A549 (cell line): ENCODE measurements at regions not wholly inside any gene's neighbourhood (a gene's known extent, or its start where the extent isn't known, plus 50 kb on each side); places are given as distances from the start of the nearest gene placed in this dataset.

Experiments used
- ATAC-seq, 2 experiments: fragments of 200-7000 bp in 1 of 2; fragments of >200 bp in 1 of 2; cut with Nextera tagmentation in 1 of 2; cut with Tn5 transposase in 1 of 2; 3 replicates each; pipeline versions ENCODE4 v1.8.0 to v1.9.1; 2018 to 2020; ENCODE audit warnings: mild to moderate bottlenecking in 1 of 2, moderate library complexity in 1 of 2
- CTCF ChIA-PET: fragments of 300-600 bp; sonication (Branson Sonifier 250); formaldehyde crosslinking; extraction: SDS; loops from one replicate; lab custom pipeline; 2021; ENCODE audit warnings: antibody characterized with exemption, inconsistent platforms; lab: Yijun Ruan, JAX
- POLR2A ChIA-PET: fragments of 350-600 bp; formaldehyde crosslinking; extraction: SDS; loops from one replicate; lab custom pipeline; 2021; ENCODE audit warnings: antibody characterized with exemption, inconsistent platforms; lab: Yijun Ruan, JAX
- DNase-seq, 2 experiments: peaks; one replicate each; pipeline versions ENCODE4 v3.0.0 to v3.0.0-alpha.2; 2011 to 2016; ENCODE audit warnings: low read depth in 1 of 2, low spot score in 1 of 2
- FAIRE-seq: peaks from 2 replicates; lab custom pipeline; 2011; peaks lifted over from hg19 to GRCh38; lab: Jason Lieb, UNC
- H3K27ac ChIP-seq, 2 experiments: fragments of >200 bp; sonication (Bioruptor Twin); formaldehyde crosslinking; 3 replicates each; pipeline ENCODE4 v1.5.1; 2016 to 2017
- H3K4me1 ChIP-seq: fragments of >200 bp; sonication (Bioruptor Twin); formaldehyde crosslinking; 3 replicates; pipeline ENCODE4 v1.6.1; 2016
- H3K4me2 ChIP-seq: fragments of >200 bp; sonication (Bioruptor Twin); formaldehyde crosslinking; 3 replicates; pipeline ENCODE4 v1.6.1; 2016
- H3K4me3 ChIP-seq: fragments of >200 bp; sonication (Bioruptor Twin); formaldehyde crosslinking; 3 replicates; pipeline ENCODE4 v1.5.1; 2016
- H3K9me3 ChIP-seq: fragments of >200 bp; sonication (Bioruptor Twin); formaldehyde crosslinking; 3 replicates; pipeline ENCODE4 v1.6.1; 2016
- EHF ChIP-seq: fragments of 250-450 bp; sonication (Bioruptor Pico); IDR thresholded peaks from 2 replicates; pipeline ENCODE4 v1.5.0; 2020; ENCODE audit warnings: mild to moderate bottlenecking
- ESRRA ChIP-seq: fragments of 150-350 bp; IDR thresholded peaks from 2 replicates; pipeline ENCODE4 v1.6.1; 2014; ENCODE audit warnings: mild to moderate bottlenecking, low read length, borderline replicate concordance
- GATA3 ChIP-seq: IDR thresholded peaks from 2 replicates; pipeline ENCODE4 v1.6.1; 2012; ENCODE audit warnings: borderline replicate concordance
- HES2 ChIP-seq: fragments of >200 bp; sonication (Bioruptor Twin); formaldehyde crosslinking; IDR thresholded peaks from 2 replicates; pipeline ENCODE4 v1.6.1; 2016
- HOXB5 ChIP-seq: fragments of 250-450 bp; sonication (Bioruptor Pico); IDR thresholded peaks from 2 replicates; pipeline ENCODE4 v1.5.0; 2020; ENCODE audit warnings: mild to moderate bottlenecking, moderate library complexity
- JUN ChIP-seq, 2 experiments: fragments of >200 bp; sonication (Bioruptor Twin); formaldehyde crosslinking; IDR thresholded peaks; 2 replicates in 1 of 2; 3 replicates in 1 of 2; pipeline ENCODE4 v1.6.1; 2016 to 2017
- JUNB ChIP-seq: fragments of >200 bp; sonication (Bioruptor Twin); formaldehyde crosslinking; IDR thresholded peaks from 2 replicates; pipeline ENCODE4 v1.6.1; 2016
- MAFK ChIP-seq: fragments of 450-650 bp; IDR thresholded peaks from 2 replicates; pipeline ENCODE4 v1.6.1; 2014; ENCODE audit not compliant: partially characterized antibody
- MAX ChIP-seq: IDR thresholded peaks from 2 replicates; pipeline ENCODE4 v1.6.1; 2012
- MAZ ChIP-seq: fragments of 150-350 bp; IDR thresholded peaks from 2 replicates; pipeline ENCODE4 v1.6.1; 2014; ENCODE audit warnings: antibody characterized with exemption, low read depth, low read length, borderline replicate concordance
- RAD21 ChIP-seq, 2 experiments: fragments of >200 bp in 1 of 2; sonication (Bioruptor Twin) in 1 of 2; formaldehyde crosslinking in 1 of 2; IDR thresholded peaks in 1 of 2; conservative IDR thresholded peaks in 1 of 2; 2 replicates in 1 of 2; 3 replicates in 1 of 2; pipeline ENCODE4 v1.6.1; 2012 to 2018; ENCODE audit warnings: inconsistent platforms in 1 of 2
- REST ChIP-seq: fragments of 200-600 bp; sonication (generic); IDR thresholded peaks from 2 replicates; pipeline ENCODE4 v1.6.1; 2016; ENCODE audit warnings: antibody characterized with exemption, mild to moderate bottlenecking, moderate library complexity
- RNF2 ChIP-seq: fragments of 200-600 bp; sonication (generic); IDR thresholded peaks from 2 replicates; pipeline ENCODE4 v1.6.1; 2016; ENCODE audit warnings: low read depth, mild to moderate bottlenecking, antibody characterized with exemption, moderate library complexity, borderline replicate concordance
- SMC3 ChIP-seq: fragments of >200 bp; sonication (Bioruptor Twin); formaldehyde crosslinking; IDR thresholded peaks from 3 replicates; pipeline ENCODE4 v1.6.1; 2018; ENCODE audit warnings: inconsistent platforms
- SREBF2 ChIP-seq: fragments of 450-650 bp; IDR thresholded peaks from 2 replicates; pipeline ENCODE4 v1.6.1; 2014; ENCODE audit warnings: mild to moderate bottlenecking, moderate library complexity
- TFCP2L1 ChIP-seq: fragments of 250-450 bp; sonication (Bioruptor Pico); IDR thresholded peaks from 2 replicates; pipeline ENCODE4 v1.5.0; 2021; ENCODE audit warnings: mild to moderate bottlenecking
- ZNF302 ChIP-seq: fragments of 250-450 bp; sonication (Bioruptor Pico); IDR thresholded peaks from 2 replicates; pipeline ENCODE4 v1.9.0; 2021; ENCODE audit warnings: inconsistent platforms, mild to moderate bottlenecking, moderate library complexity
- WGBS: methylation state at CpG from one replicate; pipeline ENCODE4 v1.1.6; 2017; ENCODE audit errors: missing lambda C conversion rate; 5-methylcytosine and 5-hydroxymethylcytosine counted together

GRCh38 chr18:60070631-60071030 is 170.8 kb downstream of the PMAIP1 start:
- Histone ChIP-seq H3K4me3 (no peak overlapping the region), H3K4me2 (no peak overlapping the region), H3K4me1 (no peaks in the 10 kb centered on the region)
- DNase-seq: no peak
- WGBS: 35% methylated on average over 3 of the region's 3 CpGs
- CTCF ChIA-PET: no interaction called here
- TF ChIP-seq RNF2 (no peak), TFCP2L1 (CRISPR knock-in tag) (no peak), SREBF2 (no peak), JUN (IDR thresholded peaks at IDR 0.05) (no peak), MAX (no peak), MAFK (no peak), REST (no peak), HOXB5 (CRISPR knock-in tag) (no peak), GATA3 (no peak), HES2 (no peak), RAD21 (conservative IDR thresholded peaks at IDR 0.05 in 1 of 2, IDR thresholded peaks at IDR 0.05 in 1 of 2) (no peak), ESRRA (no peak), ZNF302 (CRISPR knock-in tag) (no peak)
- TF ChIP-seq, all 56 proteins: peak for 0
- H3K9me3 ChIP-seq: no peaks in the 10 kb centered on the region; the same call in 2 of the 3 replicates
- H3K27ac ChIP-seq: no peak overlapping the region
- FAIRE-seq (no peak), ATAC-seq (no peak)
- POLR2A ChIA-PET: no interaction called here

- H3K4me2 ChIP-seq: no peak overlapping the region
- POLR2A ChIA-PET: no interaction called here
Measured at GRCh38 chr18:60069145-60069544, 169.3 kb downstream of the PMAIP1 start.

GRCh38 chr18:60067426-60068210 is 167.8 kb downstream of the PMAIP1 start:
- no peak for TF ChIP-seq JUNB
- no peak for TF ChIP-seq RNF2
- no peak for TF ChIP-seq SREBF2
- no peak for TF ChIP-seq JUN (IDR thresholded peaks at IDR 0.05)
- TF ChIP-seq MAZ: no peak
- no peak for TF ChIP-seq SMC3
- TF ChIP-seq EHF (CRISPR knock-in tag): no peak
- no peak for TF ChIP-seq MAX
- TF ChIP-seq, all 56 proteins: peak for 0
- FAIRE-seq (no peak), DNase-seq (no peak), ATAC-seq (no peak)
- H3K4me2 ChIP-seq: no peak overlapping the region
- 71% methylated on average over 8 of the region's 8 CpGs for whole genome bisulfite sequencing
- 0 out of 3 replicates have a peak, but pooled peaks cover 6% of the 10 kb centered on the region for H3K4me1 ChIP-seq
- H3K27ac ChIP-seq: no peak overlapping the region
- ChIA-PET POLR2A (no interaction called here), CTCF (no interaction called here)
- H3K9me3 ChIP-seq: no peaks in the 10 kb centered on the region
- H3K4me3 ChIP-seq: no peak overlapping the region

More at GRCh38 chr18:60069145-60069544, 169.3 kb downstream of the PMAIP1 start:
- H3K9me3 ChIP-seq: no peaks in the 10 kb centered on the region
- no peak overlapping the region for H3K4me3 ChIP-seq
- ATAC-seq (no peak), FAIRE-seq (no peak), DNase-seq (no peak)
- WGBS: 29% methylated on average over 2 of the region's 2 CpGs
- CTCF ChIA-PET: interaction anchor here (1.6 kb wide), 1 partner anchor 18 kb away, joined by 3 read pairs; no protein-coding TSS in a partner anchor
- TF ChIP-seq MAZ: no peak
- TF ChIP-seq RAD21 (conservative IDR thresholded peaks at IDR 0.05 in 1 of 2, IDR thresholded peaks at IDR 0.05 in 1 of 2): 0 out of 5 replicates have a peak, but pooled peaks of 1 of the 2 experiments have one; percentile 12
- H3K4me1 ChIP-seq: 0 out of 3 replicates have a peak, but pooled peaks cover 2% of the 10 kb centered on the region
- H3K27ac ChIP-seq: no peak overlapping the region
